ENCODE measurements at regions not wholly inside any gene's neighbourhood (a gene's known extent, or its start where the extent isn't known, plus 50 kb on each side); places are given as distances from the start of the nearest gene placed in this dataset.

- DNase-seq (ENCODE audit: low spot score) (no peak), ATAC-seq (ENCODE audit: low FRiP score) (no peak)
- no peak for TF ChIP-seq CTCF (IDR thresholded peaks at IDR 0.05)
Measured at GRCh38 chr14:51516706-51517395, 134.9 kb upstream of the FRMD6 start.

- no peak for TF ChIP-seq CTCF (IDR thresholded peaks at IDR 0.05)
- no peak for DNase-seq (ENCODE audit: low spot score)
- ATAC-seq (ENCODE audit: low FRiP score): no peak
Measured at GRCh38 chr14:51518280-51518679, 133.4 kb upstream of the FRMD6 start.

- no peak for DNase-seq (ENCODE audit: low spot score)
- ATAC-seq (ENCODE audit: low FRiP score): no peak
- TF ChIP-seq CTCF (IDR thresholded peaks at IDR 0.05): no peak
Measured at GRCh38 chr14:51518711-51519110, 133.0 kb upstream of the FRMD6 start.

GRCh38 chr14:51520087-51520486 is 131.6 kb upstream of the FRMD6 start:
- ATAC-seq (ENCODE audit: low FRiP score) (no peak), DNase-seq (ENCODE audit: low spot score) (no peak)
- TF ChIP-seq CTCF (IDR thresholded peaks at IDR 0.05): no peak

- TF ChIP-seq CTCF (IDR thresholded peaks at IDR 0.05): no peak
- no peak for ATAC-seq (ENCODE audit: low FRiP score)
- DNase-seq (ENCODE audit: low spot score): no peak
Measured at GRCh38 chr14:51521764-51522163, 129.9 kb upstream of the FRMD6 start.

- no peak for DNase-seq (ENCODE audit: low spot score)
- TF ChIP-seq CTCF (IDR thresholded peaks at IDR 0.05): no peak
- ATAC-seq (ENCODE audit: low FRiP score): no peak
Measured at GRCh38 chr14:51523243-51523642, 128.5 kb upstream of the FRMD6 start.

GRCh38 chr14:51525739-51526138 is 126.0 kb upstream of the FRMD6 start:
- DNase-seq (ENCODE audit: low spot score) (no peak), ATAC-seq (ENCODE audit: low FRiP score) (no peak)
- TF ChIP-seq CTCF (IDR thresholded peaks at IDR 0.05): no peak

Measured in omental fat pad (tissue), 3 donors.